Muscle layer of duodenum (tissue), 2 donors: ENCODE measurements at regions not wholly inside any gene's neighbourhood (a gene's known extent, or its start where the extent isn't known, plus 50 kb on each side); places are given as distances from the start of the nearest gene placed in this dataset.
"Not testable (repeated sequence)": the region's sequence is repeated elsewhere in the genome, so short reads cannot be mapped to it uniquely, and the experiment has no call there.

Source experiments
- H3K27ac ChIP-seq: one replicate; pipeline ENCODE4 v1.7.0; 2013; ENCODE audit warnings: mild to moderate bottlenecking, low read length
- H3K27me3 ChIP-seq: one replicate; pipeline ENCODE4 v1.7.0; 2013; ENCODE audit warnings: low read depth, mild to moderate bottlenecking, control low read depth, low read length
- H3K36me3 ChIP-seq, 2 donors: one replicate each; pipeline ENCODE4 v1.7.0; 2013; ENCODE audit warnings: low read length in 2 of 2, control low read depth in 1 of 2, mild to moderate bottlenecking in 1 of 2; ENCODE audit not compliant: insufficient read depth in 2 of 2, control insufficient read depth in 1 of 2
- H3K4me1 ChIP-seq, 2 donors: one replicate each; pipeline ENCODE4 v1.7.0; 2013; ENCODE audit warnings: low read length in 2 of 2, mild to moderate bottlenecking in 2 of 2, control low read depth in 1 of 2, moderate library complexity in 1 of 2; ENCODE audit not compliant: insufficient read depth in 2 of 2, control insufficient read depth in 1 of 2
- H3K4me3 ChIP-seq, 2 donors: one replicate each; pipeline ENCODE4 v1.7.0; 2013; ENCODE audit warnings: low read length in 2 of 2, low read depth in 1 of 2, mild to moderate bottlenecking in 1 of 2
- H3K9me3 ChIP-seq, 2 donors: one replicate each; pipeline ENCODE4 v1.7.0; 2013; ENCODE audit warnings: low read length in 2 of 2, control low read depth in 1 of 2, mild to moderate bottlenecking in 1 of 2; ENCODE audit not compliant: control insufficient read depth in 1 of 2
- donor health status: healthy.

DNA sequence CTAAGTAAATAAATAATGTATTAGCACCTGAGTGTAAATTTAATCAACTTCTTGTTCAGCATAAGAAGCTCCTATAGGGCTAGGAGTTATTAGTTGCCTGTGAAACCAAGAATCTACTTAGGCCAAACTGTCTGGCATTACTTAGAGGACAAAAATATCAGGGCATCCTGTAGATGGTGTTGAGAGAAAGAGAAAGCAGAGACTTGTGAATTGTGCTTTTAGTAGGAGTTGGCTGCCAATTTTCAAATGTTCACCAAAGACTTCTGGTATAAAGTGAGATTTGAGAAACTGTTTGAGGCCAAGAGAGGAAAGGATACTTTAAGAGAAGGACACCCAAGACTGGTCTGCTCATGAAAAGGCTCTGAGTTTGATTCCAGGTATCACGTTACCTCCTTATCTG is 315.5 kb upstream of the DEPDC1 start:
- no peaks in the 10 kb centered on the region for H3K4me1 ChIP-seq
- no peak overlapping the region for H3K4me3 ChIP-seq
- no peaks in the 10 kb centered on the region for H3K9me3 ChIP-seq
- H3K27ac ChIP-seq = no peak overlapping the region
- no peaks in the 10 kb centered on the region for H3K27me3 ChIP-seq
- no peaks in the 10 kb centered on the region for H3K36me3 ChIP-seq

DNA sequence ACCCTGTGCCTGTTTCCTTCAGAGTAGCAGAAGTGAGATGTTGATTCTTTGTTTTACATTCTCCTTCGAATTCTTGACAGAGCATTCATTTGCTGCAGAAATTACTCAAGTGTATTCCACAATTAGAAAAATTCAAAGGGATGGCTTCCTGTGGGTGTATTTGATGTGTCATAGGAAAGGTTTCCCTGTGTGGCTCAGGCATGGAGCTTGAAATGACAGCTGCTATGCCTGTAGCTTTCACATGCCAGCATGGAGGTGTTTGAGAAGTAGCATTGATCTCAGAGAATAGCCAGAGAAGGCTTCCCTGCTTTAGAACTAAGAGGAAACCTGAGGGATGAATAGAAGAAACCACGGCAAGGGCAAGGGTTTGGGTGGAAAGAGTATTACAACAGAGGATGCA is 317.2 kb upstream of the DEPDC1 start:
- no peak overlapping the region for H3K27ac ChIP-seq
- no peaks in the 10 kb centered on the region for H3K36me3 ChIP-seq
- no peak overlapping the region for H3K4me3 ChIP-seq
- H3K9me3 ChIP-seq = no peaks in the 10 kb centered on the region
- H3K4me1 ChIP-seq = no peaks in the 10 kb centered on the region
- H3K27me3 ChIP-seq = no peaks in the 10 kb centered on the region

DNA sequence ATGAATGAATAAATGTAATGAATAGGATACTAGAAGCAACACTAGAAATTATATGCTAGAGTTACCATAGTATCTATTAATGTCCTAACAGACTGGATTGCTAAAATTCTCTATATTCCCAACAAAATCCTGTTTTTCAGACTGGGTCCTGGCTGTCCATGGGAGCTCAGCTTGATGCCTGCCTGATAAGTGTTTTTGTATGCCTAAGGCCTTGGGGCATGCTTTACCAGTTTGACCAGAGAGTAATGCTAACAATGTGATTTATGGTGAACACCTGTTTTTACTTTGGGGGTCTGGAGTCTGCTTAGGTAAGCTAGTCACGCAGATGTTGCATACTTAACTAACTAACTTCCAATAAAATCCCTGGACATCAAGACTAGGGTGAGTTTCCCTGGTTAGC is 318.8 kb upstream of the DEPDC1 start:
- Histone ChIP-seq H3K9me3 (no peaks in the 10 kb centered on the region), H3K27me3 (no peaks in the 10 kb centered on the region), H3K4me1 (no peaks in the 10 kb centered on the region), H3K36me3 (no peaks in the 10 kb centered on the region), H3K27ac (no peak overlapping the region), H3K4me3 (no peak overlapping the region)

DNA sequence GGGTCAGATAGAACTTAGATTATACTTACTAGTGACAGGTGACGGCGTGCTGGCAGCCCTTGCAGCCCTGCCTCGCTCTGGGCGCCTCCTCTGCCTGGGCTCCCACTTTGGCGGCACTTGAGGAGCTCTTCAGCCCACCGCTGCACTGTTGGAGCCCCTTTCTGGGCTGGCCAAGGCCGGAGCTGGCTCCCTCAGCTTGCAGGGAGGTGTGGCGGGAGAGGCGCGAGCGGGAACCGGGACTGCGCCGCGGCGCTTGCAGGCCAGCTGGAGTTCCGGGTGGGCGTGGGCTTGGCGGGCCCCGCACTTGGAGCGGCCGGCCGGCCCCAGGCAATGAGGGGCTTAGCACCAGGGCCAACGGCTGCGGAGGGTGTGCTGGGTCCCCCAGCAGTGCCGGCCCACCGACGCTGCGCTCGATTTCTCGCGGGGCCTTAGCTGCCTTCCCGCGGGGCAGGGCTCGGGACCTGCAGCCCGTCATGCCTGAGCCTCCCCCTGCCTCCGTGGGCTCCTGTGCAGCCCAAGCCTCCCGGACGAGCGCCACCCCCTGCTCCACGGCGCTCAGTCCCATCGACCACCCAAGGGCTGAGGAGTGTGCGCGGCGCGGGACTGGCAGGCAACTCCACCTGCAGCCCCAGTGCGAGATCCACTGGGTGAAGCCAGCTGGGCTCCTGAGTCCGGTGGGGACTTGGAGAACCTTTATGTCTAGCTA is 320.8 kb upstream of the DEPDC1 start:
- not testable (repeated sequence) for H3K36me3 ChIP-seq, H3K4me3 ChIP-seq, H3K9me3 ChIP-seq, H3K27ac ChIP-seq, H3K27me3 ChIP-seq, H3K4me1 ChIP-seq

DNA sequence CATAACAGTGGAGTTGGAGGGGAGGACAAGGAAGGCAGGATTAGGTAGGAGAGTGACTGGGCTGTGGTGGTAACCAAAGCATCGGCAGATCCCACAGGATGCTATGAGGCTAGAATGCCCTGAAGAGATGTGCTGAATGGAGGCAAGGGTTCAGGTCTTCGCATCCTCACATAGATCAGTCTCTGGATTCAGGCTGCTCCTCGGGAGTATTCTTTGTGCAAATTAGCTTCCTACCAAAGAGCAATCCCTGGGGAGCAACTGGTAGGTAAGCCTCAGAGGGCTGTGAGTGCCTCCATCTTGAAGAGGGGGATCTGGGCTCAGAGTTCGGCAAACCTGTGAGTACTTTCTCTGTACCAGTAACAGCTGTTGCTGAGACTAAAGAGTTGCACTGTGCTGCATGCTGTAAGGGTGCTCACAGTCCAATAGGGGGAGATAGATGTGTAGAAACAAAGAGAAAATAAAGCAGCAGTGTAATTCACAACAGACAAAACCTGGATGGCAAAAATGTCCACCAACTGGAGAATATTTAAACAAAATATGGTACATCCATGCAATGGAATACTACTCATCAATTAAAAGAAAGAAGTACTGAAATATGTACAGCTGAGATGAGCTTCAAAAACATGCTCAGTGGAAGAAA is 322.4 kb upstream of the DEPDC1 start:
- Histone ChIP-seq H3K9me3 (no peaks in the 10 kb centered on the region), H3K4me1 (no peaks in the 10 kb centered on the region), H3K27me3 (no peaks in the 10 kb centered on the region), H3K36me3 (no peaks in the 10 kb centered on the region), H3K27ac (no peak overlapping the region), H3K4me3 (no peak overlapping the region)

DNA sequence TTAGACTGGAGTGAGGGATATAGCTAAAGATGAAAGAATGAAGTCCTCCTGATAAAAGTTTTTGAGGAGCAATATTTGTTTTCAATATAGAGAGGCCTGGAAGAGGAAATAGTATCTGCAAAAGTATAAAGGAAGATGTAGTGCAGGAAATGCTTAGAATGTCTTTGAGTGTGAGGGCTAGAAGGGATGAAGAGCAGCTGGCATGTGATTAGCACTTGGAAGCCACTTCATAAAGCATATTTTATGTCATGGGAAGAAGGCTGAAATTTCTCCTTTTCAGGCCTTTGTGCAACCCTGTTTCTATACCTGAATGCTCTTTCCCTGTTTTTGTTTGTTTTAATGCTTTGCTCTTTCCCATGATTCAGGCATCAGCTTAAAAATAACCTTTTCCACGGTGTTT is 323.3 kb upstream of the DEPDC1 start:
- Histone ChIP-seq H3K4me3 (no peak overlapping the region), H3K27me3 (no peaks in the 10 kb centered on the region), H3K9me3 (no peaks in the 10 kb centered on the region), H3K27ac (no peak overlapping the region), H3K4me1 (no peaks in the 10 kb centered on the region), H3K36me3 (no peaks in the 10 kb centered on the region)

DNA sequence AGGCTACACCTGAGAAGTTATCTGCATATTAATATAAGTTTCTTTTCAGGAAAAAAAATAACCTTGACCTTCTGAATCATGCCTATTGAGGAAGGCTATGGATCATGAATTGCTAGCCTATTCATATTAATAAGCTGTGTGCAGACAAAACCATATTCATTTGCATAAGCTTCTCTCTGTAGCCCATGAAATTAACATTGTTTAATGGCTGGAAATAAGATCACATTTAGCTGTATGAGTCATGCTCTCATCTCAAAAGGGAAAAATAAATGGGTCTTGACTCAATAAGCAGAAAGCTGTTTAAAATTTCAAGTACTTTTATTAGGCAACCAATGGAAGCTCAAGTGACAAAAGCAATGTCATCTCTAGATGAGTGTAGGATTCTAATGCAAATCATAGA is 330.0 kb upstream of the DEPDC1 start:
- H3K4me1 ChIP-seq = no peaks in the 10 kb centered on the region
- no peak overlapping the region for H3K27ac ChIP-seq
- H3K4me3 ChIP-seq = no peak overlapping the region
- no peaks in the 10 kb centered on the region for H3K27me3 ChIP-seq
- H3K9me3 ChIP-seq = peaks cover 7 to 10% of the 10 kb centered on the region in 2 donors
- H3K36me3 ChIP-seq = no peaks in the 10 kb centered on the region

DNA sequence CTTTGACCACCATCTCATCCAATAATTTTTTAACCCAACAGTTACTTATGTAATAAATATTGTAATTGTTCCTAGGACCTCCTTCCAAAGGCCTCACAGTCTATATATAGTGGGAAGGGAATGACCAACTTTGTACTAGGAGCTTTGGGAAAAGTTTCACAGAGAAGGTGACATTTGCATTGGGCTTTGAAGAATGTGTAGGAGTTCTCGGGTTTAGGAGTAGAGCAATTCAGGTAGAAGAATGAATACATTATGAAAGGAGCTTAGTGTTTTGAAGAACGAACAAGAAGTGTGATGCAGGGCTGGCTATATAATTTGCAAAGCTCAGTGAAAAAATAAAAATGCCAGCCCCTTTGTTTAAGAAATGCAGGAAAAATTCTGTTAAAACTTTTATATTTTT is 330.4 kb upstream of the DEPDC1 start:
- Histone ChIP-seq H3K4me3 (no peak overlapping the region), H3K9me3 (peaks cover 7 to 10% of the 10 kb centered on the region in 2 donors), H3K27me3 (no peaks in the 10 kb centered on the region), H3K27ac (no peak overlapping the region), H3K4me1 (no peaks in the 10 kb centered on the region), H3K36me3 (no peaks in the 10 kb centered on the region)

DNA sequence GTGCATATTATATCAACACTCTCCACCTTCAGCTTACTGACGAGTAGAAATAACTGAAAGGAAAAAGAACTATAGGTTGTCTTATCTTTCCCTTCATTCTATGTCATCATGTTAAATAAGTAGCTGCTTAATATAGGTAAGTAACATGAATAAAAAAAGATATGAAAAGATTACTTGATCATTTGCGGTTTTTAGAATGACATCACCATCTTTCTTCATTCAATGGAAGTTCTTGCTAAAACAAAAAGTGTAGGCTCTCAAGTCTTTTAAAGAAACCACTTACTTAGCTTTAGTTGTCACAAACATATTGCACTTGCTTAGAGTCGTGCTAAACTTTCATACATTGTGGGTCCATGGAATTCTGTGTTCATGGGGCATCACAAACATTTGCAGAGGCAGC is 331.1 kb upstream of the DEPDC1 start:
- Histone ChIP-seq H3K27ac (no peak overlapping the region), H3K4me3 (no peak overlapping the region), H3K9me3 (peaks cover 7 to 10% of the 10 kb centered on the region in 2 donors), H3K4me1 (no peaks in the 10 kb centered on the region), H3K27me3 (no peaks in the 10 kb centered on the region), H3K36me3 (no peaks in the 10 kb centered on the region)

DNA sequence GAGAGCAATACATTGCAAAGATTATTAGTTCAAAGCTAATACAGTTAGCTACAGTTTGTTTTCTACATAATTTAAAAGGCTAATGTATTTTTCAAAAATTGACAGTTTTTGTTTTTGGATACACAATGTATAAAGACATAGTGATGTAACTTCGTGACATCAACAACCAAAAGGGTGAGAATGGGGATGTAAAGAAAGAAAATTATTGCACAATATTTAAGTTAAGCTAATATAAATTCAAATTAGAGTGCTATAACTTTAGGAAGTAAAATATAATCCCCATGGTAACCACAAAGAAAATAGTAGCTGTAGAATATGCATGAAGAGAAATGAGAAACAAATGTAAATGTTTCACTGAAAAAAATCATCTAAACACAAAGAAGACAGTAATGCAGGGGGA is 334.4 kb upstream of the DEPDC1 start:
- Histone ChIP-seq H3K9me3 (peaks cover 7 to 10% of the 10 kb centered on the region in 2 donors), H3K4me3 (no peak overlapping the region), H3K4me1 (no peaks in the 10 kb centered on the region), H3K27ac (no peak overlapping the region), H3K36me3 (no peaks in the 10 kb centered on the region), H3K27me3 (no peaks in the 10 kb centered on the region)

DNA sequence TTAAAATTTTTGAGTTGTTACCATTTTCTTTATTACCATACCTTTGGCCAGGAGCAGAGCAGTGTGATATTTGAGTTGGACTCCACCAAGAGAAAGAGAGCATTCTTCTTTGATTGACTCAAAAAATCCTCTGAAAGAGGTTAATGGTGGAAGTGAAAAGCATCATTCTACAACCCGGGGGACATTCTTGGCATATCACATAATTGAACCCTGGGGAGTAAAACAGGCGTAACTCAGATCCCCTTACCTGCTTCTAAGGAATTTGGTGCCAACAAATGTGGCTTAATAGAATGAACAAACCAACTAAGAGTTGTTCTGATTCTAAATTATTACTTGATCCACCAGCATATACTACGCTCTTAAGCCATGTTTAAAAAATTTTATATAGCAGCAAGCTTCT is 351.1 kb upstream of the DEPDC1 start:
- no peaks in the 10 kb centered on the region for H3K27me3 ChIP-seq
- H3K27ac ChIP-seq = no peak overlapping the region
- H3K4me3 ChIP-seq = no peak overlapping the region
- H3K9me3 ChIP-seq = no peaks in the 10 kb centered on the region
- H3K36me3 ChIP-seq = no peaks in the 10 kb centered on the region
- no peaks in the 10 kb centered on the region for H3K4me1 ChIP-seq

DNA sequence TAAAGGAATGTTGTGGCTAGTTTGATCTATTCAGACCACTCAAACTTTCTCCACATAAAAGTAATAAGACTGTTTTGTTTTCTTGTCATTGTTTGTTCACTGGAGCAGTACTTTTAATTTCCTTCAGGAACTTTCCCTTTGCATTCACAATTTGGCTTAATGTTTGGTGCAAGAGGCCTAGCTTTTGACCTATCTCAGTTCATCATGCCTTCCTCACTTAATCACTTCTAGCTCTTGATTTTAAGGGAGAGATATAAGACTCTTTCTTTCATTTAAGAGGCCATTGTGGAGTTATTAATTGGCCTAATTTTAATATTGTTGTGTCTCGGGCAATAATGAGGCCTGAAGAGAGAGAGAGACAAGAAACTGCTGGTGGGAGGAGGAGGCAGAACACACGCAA is 371.7 kb upstream of the DEPDC1 start:
- H3K36me3 ChIP-seq = no peaks in the 10 kb centered on the region
- peaks cover 0 to 3% of the 10 kb centered on the region in 2 donors for H3K9me3 ChIP-seq
- H3K27ac ChIP-seq = no peak overlapping the region
- H3K4me1 ChIP-seq = no peaks in the 10 kb centered on the region
- no peak overlapping the region for H3K4me3 ChIP-seq
- H3K27me3 ChIP-seq = no peaks in the 10 kb centered on the region
